ENCODE measurements at regions not wholly inside any gene's neighbourhood (a gene's known extent, or its start where the extent isn't known, plus 50 kb on each side); places are given as distances from the start of the nearest gene placed in this dataset.

DNA sequence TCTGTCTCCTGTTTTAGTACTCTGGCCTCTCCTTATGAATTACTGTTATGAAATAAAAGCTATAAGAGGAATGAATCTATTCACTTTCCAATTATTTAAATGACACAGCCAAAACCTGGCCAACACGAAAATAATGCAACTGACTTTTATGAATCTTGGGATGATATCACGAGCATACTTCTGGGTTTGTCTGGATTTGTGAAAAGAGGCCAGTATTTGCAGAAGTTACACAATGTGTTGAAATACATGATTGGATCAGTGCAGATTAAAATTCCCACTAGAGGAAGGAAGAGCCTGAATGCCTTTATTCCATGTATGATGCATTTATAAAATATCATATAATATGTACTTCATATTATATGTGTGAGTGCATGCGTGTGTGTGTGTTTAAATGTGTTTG, 418.2 kb downstream of the GRB14 start:
- CTCF ChIA-PET = interaction anchor here (0.7 kb wide), 1 partner anchor 45 kb away, joined by 3 read pairs; no protein-coding TSS in a partner anchor
- Histone ChIP-seq H3K4me1 (ENCODE audit: control insufficient read depth, insufficient read depth, low read length) (no peaks in the 10 kb centered on the region), H3K9me3 (ENCODE audit: control insufficient read depth, insufficient read depth, low read depth, low read length) (no peaks in the 10 kb centered on the region), H3K36me3 (ENCODE audit: control insufficient read depth in 2 of 2, insufficient read depth in 1 of 2, low read length in 2 of 2) (no peaks in the 10 kb centered on the region), H3K27ac (ENCODE audit: extremely low read depth, low read depth, low read length) (no peak overlapping the region), H3K4me3 (ENCODE audit: low read depth, low read length) (no peak overlapping the region)
- POLR2A ChIA-PET = no interaction called here
- no peak for TF ChIP-seq ZBTB48 (tag by site-specific recombination; IDR thresholded peaks at IDR 0.05)
- TF ChIP-seq ZNF221 (tag by site-specific recombination; IDR thresholded peaks at IDR 0.05; ENCODE audit: borderline replicate concordance) = no peak

DNA sequence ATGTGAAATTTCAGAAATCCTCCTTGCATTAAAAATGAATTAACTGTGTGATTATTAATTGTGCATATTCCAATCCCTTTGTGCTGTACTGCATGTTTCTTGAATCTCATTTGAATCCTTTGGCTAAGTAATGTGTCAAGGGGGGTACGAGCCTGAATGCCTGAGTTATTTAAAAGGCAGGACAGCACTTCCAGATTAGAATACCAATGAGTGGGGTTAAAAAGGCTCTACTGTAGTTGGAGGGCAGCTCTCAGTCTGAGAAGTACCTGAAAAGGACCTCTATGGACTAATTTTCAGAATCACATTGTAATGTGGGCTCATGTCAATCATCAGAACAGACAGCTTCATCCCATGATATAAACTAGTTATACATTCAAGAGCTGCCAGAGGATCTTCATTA, 423.0 kb downstream of the GRB14 start:
- no peak overlapping the region for H3K4me3 ChIP-seq (ENCODE audit: low read depth, low read length)
- ChIA-PET CTCF (interaction anchor here (0.5 kb wide), 1 partner anchor 74 kb away, joined by 5 read pairs; no protein-coding TSS in a partner anchor), POLR2A (no interaction called here)
- H3K9me3 ChIP-seq (ENCODE audit: control insufficient read depth, insufficient read depth, low read depth, low read length) = no peaks in the 10 kb centered on the region
- TF ChIP-seq KLF16 (tag by site-specific recombination; IDR thresholded peaks at IDR 0.05) (no peak), KLF17 (tag by site-specific recombination; IDR thresholded peaks at IDR 0.05) (no peak), ZNF214 (tag by site-specific recombination; IDR thresholded peaks at IDR 0.05; ENCODE audit: borderline replicate concordance) (no peak), BCL11B (tag by site-specific recombination; IDR thresholded peaks at IDR 0.05; ENCODE audit: low read depth) (no peak), ZNF747 (tag by site-specific recombination; IDR thresholded peaks at IDR 0.05) (no peak), SETDB1 (IDR thresholded peaks at IDR 0.05; ENCODE audit: insufficient read length, low read length) (no peak), ZNF23 (tag by site-specific recombination; IDR thresholded peaks at IDR 0.05; ENCODE audit: borderline replicate concordance) (no peak)
- H3K4me1 ChIP-seq (ENCODE audit: control insufficient read depth, insufficient read depth, low read length) = no peaks in the 10 kb centered on the region
- no peak overlapping the region for H3K27ac ChIP-seq (ENCODE audit: extremely low read depth, low read depth, low read length)
- no peaks in the 10 kb centered on the region for H3K36me3 ChIP-seq (ENCODE audit: control insufficient read depth in 2 of 2, insufficient read depth in 1 of 2, low read length in 2 of 2)

DNA sequence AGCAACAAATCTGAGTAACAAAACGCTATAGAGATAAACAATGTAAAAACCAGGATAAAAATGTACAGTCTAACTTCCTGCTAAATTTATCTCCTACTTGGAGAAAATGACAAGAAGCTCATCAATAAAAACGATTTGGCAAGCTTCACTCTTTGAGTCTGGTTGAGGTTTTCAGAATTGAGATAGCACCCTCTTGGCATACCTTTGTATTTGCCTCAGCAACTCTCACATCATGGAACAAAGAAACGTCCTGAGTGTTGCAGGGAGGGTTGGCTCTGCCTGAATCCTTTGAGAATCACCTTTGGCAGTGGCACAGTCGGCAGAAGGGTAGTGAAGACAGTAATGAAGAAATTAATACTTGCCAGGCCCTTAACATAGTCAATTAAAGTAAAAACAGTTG, 430.6 kb downstream of the GRB14 start:
- Histone ChIP-seq H3K27ac (ENCODE audit: extremely low read depth, low read depth, low read length) (no peak overlapping the region), H3K36me3 (ENCODE audit: control insufficient read depth in 2 of 2, insufficient read depth in 1 of 2, low read length in 2 of 2) (no peaks in the 10 kb centered on the region), H3K4me1 (ENCODE audit: control insufficient read depth, insufficient read depth, low read length) (no peaks in the 10 kb centered on the region), H3K9me3 (ENCODE audit: control insufficient read depth, insufficient read depth, low read depth, low read length) (no peaks in the 10 kb centered on the region), H3K4me3 (ENCODE audit: low read depth, low read length) (no peak overlapping the region)
- ChIA-PET CTCF (interaction anchor here (0.6 kb wide), 1 partner anchor 51 kb away, joined by 3 read pairs; no protein-coding TSS in a partner anchor), POLR2A (no interaction called here)
- TF ChIP-seq MEIS1 (CRISPR knock-in tag; IDR thresholded peaks at IDR 0.05; ENCODE audit: borderline replicate concordance) (no peak), ZNF658 (tag by site-specific recombination; IDR thresholded peaks at IDR 0.05) (no peak), ZXDB (tag by site-specific recombination; IDR thresholded peaks at IDR 0.05) (no peak)

- ChIA-PET CTCF (no interaction called here), POLR2A (no interaction called here)
- Histone ChIP-seq H3K27ac (ENCODE audit: extremely low read depth, low read depth, low read length) (no peak overlapping the region), H3K4me3 (ENCODE audit: low read depth, low read length) (no peak overlapping the region), H3K36me3 (ENCODE audit: control insufficient read depth in 2 of 2, insufficient read depth in 1 of 2, low read length in 2 of 2) (no peaks in the 10 kb centered on the region), H3K4me1 (ENCODE audit: control insufficient read depth, insufficient read depth, low read length) (no peaks in the 10 kb centered on the region), H3K9me3 (ENCODE audit: control insufficient read depth, insufficient read depth, low read depth, low read length) (no peaks in the 10 kb centered on the region)
- TF ChIP-seq, protein P1, sequence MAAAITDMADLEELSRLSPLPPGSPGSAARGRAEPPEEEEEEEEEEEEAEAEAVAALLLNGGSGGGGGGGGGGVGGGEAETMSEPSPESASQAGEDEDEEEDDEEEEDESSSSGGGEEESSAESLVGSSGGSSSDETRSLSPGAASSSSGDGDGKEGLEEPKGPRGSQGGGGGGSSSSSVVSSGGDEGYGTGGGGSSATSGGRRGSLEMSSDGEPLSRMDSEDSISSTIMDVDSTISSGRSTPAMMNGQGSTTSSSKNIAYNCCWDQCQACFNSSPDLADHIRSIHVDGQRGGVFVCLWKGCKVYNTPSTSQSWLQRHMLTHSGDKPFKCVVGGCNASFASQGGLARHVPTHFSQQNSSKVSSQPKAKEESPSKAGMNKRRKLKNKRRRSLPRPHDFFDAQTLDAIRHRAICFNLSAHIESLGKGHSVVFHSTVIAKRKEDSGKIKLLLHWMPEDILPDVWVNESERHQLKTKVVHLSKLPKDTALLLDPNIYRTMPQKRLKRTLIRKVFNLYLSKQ (tag by site-specific recombination; IDR thresholded peaks at IDR 0.05; ENCODE audit: borderline replicate concordance) = no peak
- TF ChIP-seq ZFP69B (tag by site-specific recombination; IDR thresholded peaks at IDR 0.05) (no peak), IKZF3 (tag by site-specific recombination; IDR thresholded peaks at IDR 0.05) (no peak), KLF1 (tag by site-specific recombination; IDR thresholded peaks at IDR 0.05) (no peak), ZNF707 (tag by site-specific recombination; IDR thresholded peaks at IDR 0.05) (no peak), ZXDB (tag by site-specific recombination; IDR thresholded peaks at IDR 0.05) (no peak), ZNF114 (tag by site-specific recombination; IDR thresholded peaks at IDR 0.05) (no peak), ZNF654 (tag by site-specific recombination; IDR thresholded peaks at IDR 0.05; ENCODE audit: low read depth) (no peak), ZNF837 (tag by site-specific recombination; IDR thresholded peaks at IDR 0.05) (no peak), REPIN1 (tag by site-specific recombination; IDR thresholded peaks at IDR 0.05; ENCODE audit: low read depth) (no peak), ZNF670 (tag by site-specific recombination; IDR thresholded peaks at IDR 0.05; ENCODE audit: low read depth) (no peak)
- TF ChIP-seq, protein P2, sequence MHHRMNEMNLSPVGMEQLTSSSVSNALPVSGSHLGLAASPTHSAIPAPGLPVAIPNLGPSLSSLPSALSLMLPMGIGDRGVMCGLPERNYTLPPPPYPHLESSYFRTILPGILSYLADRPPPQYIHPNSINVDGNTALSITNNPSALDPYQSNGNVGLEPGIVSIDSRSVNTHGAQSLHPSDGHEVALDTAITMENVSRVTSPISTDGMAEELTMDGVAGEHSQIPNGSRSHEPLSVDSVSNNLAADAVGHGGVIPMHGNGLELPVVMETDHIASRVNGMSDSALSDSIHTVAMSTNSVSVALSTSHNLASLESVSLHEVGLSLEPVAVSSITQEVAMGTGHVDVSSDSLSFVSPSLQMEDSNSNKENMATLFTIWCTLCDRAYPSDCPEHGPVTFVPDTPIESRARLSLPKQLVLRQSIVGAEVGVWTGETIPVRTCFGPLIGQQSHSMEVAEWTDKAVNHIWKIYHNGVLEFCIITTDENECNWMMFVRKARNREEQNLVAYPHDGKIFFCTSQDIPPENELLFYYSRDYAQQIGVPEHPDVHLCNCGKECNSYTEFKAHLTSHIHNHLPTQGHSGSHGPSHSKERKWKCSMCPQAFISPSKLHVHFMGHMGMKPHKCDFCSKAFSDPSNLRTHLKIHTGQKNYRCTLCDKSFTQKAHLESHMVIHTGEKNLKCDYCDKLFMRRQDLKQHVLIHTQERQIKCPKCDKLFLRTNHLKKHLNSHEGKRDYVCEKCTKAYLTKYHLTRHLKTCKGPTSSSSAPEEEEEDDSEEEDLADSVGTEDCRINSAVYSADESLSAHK (tag by site-specific recombination; IDR thresholded peaks at IDR 0.05) = no peak
- TF ChIP-seq, protein P3, sequence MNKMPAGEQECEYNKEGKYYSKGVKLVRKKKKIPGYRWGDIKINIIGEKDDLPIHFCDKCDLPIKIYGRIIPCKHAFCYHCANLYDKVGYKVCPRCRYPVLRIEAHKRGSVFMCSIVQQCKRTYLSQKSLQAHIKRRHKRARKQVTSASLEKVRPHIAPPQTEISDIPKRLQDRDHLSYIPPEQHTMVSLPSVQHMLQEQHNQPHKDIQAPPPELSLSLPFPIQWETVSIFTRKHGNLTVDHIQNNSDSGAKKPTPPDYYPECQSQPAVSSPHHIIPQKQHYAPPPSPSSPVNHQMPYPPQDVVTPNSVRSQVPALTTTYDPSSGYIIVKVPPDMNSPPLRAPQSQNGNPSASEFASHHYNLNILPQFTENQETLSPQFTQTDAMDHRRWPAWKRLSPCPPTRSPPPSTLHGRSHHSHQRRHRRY (tag by site-specific recombination; IDR thresholded peaks at IDR 0.05) = no peak
Measured at GRCh38 chr2:164189851-164190250, 431.4 kb downstream of the GRB14 start.

Measured in HEK293 (cell line).